ENCODE measurements at regions not wholly inside any gene's neighbourhood (a gene's known extent, or its start where the extent isn't known, plus 50 kb on each side); places are given as distances from the start of the nearest gene placed in this dataset.

- TF ChIP-seq POLR2AphosphoS5 (IDR thresholded peaks at IDR 0.05; ENCODE audit: low read depth, low read length) (no peak), TAF1 (IDR thresholded peaks at IDR 0.05; ENCODE audit: borderline replicate concordance, insufficient read depth, low read length) (no peak), REST (IDR thresholded peaks at IDR 0.05; ENCODE audit: insufficient read depth in 1 of 2, low read depth in 2 of 2, low read length in 2 of 2) (no peak)
Observed at GRCh38 chr6:6709106-6709505, 120.6 kb downstream of the LY86 start.

- TF ChIP-seq POLR2AphosphoS5 (IDR thresholded peaks at IDR 0.05; ENCODE audit: low read depth, low read length) (no peak), FOXP2 (optimal IDR thresholded peaks at IDR 0.05; ENCODE audit: borderline replicate concordance, extremely low read depth, extremely low read length, insufficient read depth) (no peak), TAF1 (IDR thresholded peaks at IDR 0.05; ENCODE audit: borderline replicate concordance, insufficient read depth, low read length) (no peak), SIN3A (IDR thresholded peaks at IDR 0.05; ENCODE audit: borderline replicate concordance, insufficient read depth, low read length) (no peak), REST (IDR thresholded peaks at IDR 0.05; ENCODE audit: insufficient read depth in 1 of 2, low read depth in 2 of 2, low read length in 2 of 2) (no peak)
Observed at GRCh38 chr6:6711031-6711785, 122.7 kb downstream of the LY86 start.

- no peak for TF ChIP-seq FOXP2 (optimal IDR thresholded peaks at IDR 0.05; ENCODE audit: borderline replicate concordance, extremely low read depth, extremely low read length, insufficient read depth)
- no peak for TF ChIP-seq POLR2AphosphoS5 (IDR thresholded peaks at IDR 0.05; ENCODE audit: low read depth, low read length)
- no peak for TF ChIP-seq SIN3A (IDR thresholded peaks at IDR 0.05; ENCODE audit: borderline replicate concordance, insufficient read depth, low read length)
- TF ChIP-seq TAF1 (IDR thresholded peaks at IDR 0.05; ENCODE audit: borderline replicate concordance, insufficient read depth, low read length), result no peak
- TF ChIP-seq REST (IDR thresholded peaks at IDR 0.05; ENCODE audit: insufficient read depth in 1 of 2, low read depth in 2 of 2, low read length in 2 of 2), result no peak
Observed at GRCh38 chr6:6711832-6712448, 123.4 kb downstream of the LY86 start.

GRCh38 chr6:6712449-6713403 lies 124.2 kb downstream of the LY86 start:
- TF ChIP-seq SIN3A (IDR thresholded peaks at IDR 0.05; ENCODE audit: borderline replicate concordance, insufficient read depth, low read length), result no peak
- TF ChIP-seq TAF1 (IDR thresholded peaks at IDR 0.05; ENCODE audit: borderline replicate concordance, insufficient read depth, low read length), result no peak
- no peak for TF ChIP-seq POLR2AphosphoS5 (IDR thresholded peaks at IDR 0.05; ENCODE audit: low read depth, low read length)
- no peak for TF ChIP-seq FOXP2 (optimal IDR thresholded peaks at IDR 0.05; ENCODE audit: borderline replicate concordance, extremely low read depth, extremely low read length, insufficient read depth)
- TF ChIP-seq REST (IDR thresholded peaks at IDR 0.05; ENCODE audit: insufficient read depth in 1 of 2, low read depth in 2 of 2, low read length in 2 of 2), result no peak
